SHP77 treated with DMSO at 0.1 percent for 48 hours (cell line): ENCODE measurements at regions not wholly inside any gene's neighbourhood (a gene's known extent, or its start where the extent isn't known, plus 50 kb on each side); places are given as distances from the start of the nearest gene placed in this dataset.

Experiments used
- DNase-seq: peaks from one replicate; lab custom pipeline; 2025; lab: John Stamatoyannopoulos, UW

- DNase-seq, result no peak
Observed at GRCh38 chr16:86018487-86018886, 119.5 kb downstream of the IRF8 start.

GRCh38 chr16:86018941-86019340, 120.0 kb downstream of the IRF8 start:
- DNase-seq, result no peak

GRCh38 chr16:86019446-86020047, 120.6 kb downstream of the IRF8 start:
- DNase-seq, result no peak

GRCh38 chr16:86020971-86021370, 122.0 kb downstream of the IRF8 start:
- DNase-seq, result no peak

- no peak for DNase-seq
Observed at GRCh38 chr16:86022381-86022960, 123.5 kb downstream of the IRF8 start.

- DNase-seq, result no peak
Observed at GRCh38 chr16:86024210-86024609, 125.2 kb downstream of the IRF8 start.

- DNase-seq, result no peak
Observed at GRCh38 chr16:86025706-86026105, 126.7 kb downstream of the IRF8 start.

GRCh38 chr16:86026171-86026910, 127.4 kb downstream of the IRF8 start:
- no peak for DNase-seq

- no peak for DNase-seq
Observed at GRCh38 chr16:86026916-86027315, 128.0 kb downstream of the IRF8 start.

- no peak for DNase-seq
Observed at GRCh38 chr16:86027373-86028126, 128.6 kb downstream of the IRF8 start.

- no peak for DNase-seq
Observed at GRCh38 chr16:86029131-86029741, 130.3 kb downstream of the IRF8 start.

- no peak for DNase-seq
Observed at GRCh38 chr16:86030116-86030515, 131.2 kb downstream of the IRF8 start.

- no peak for DNase-seq
Observed at GRCh38 chr16:86031141-86031678, 132.2 kb downstream of the IRF8 start.

GRCh38 chr16:86033016-86033474, 134.1 kb downstream of the IRF8 start:
- DNase-seq, result no peak

GRCh38 chr16:86033971-86034370, 135.0 kb downstream of the IRF8 start:
- DNase-seq, result no peak

- no peak for DNase-seq
Observed at GRCh38 chr16:86034421-86034919, 135.5 kb downstream of the IRF8 start.

GRCh38 chr16:86035906-86036305, 136.9 kb downstream of the IRF8 start:
- no peak for DNase-seq

GRCh38 chr16:86037999-86038925, 139.3 kb downstream of the IRF8 start:
- no peak for DNase-seq

- DNase-seq, result no peak
Observed at GRCh38 chr16:86038926-86039310, 140.0 kb downstream of the IRF8 start.

GRCh38 chr16:86039606-86040005, 140.6 kb downstream of the IRF8 start:
- no peak for DNase-seq

GRCh38 chr16:86040496-86040895, 141.5 kb downstream of the IRF8 start:
- no peak for DNase-seq
